Activated effector memory CD4-positive, alpha-beta T cell treated with anti-CD3 and anti-CD28 coated beads, Interleukin-2, amount 50 U/mL, for 16 hours (primary cell): ENCODE measurements at regions not wholly inside any gene's neighbourhood (a gene's known extent, or its start where the extent isn't known, plus 50 kb on each side); places are given as distances from the start of the nearest gene placed in this dataset.
"Not testable (repeated sequence)": the region's sequence is repeated elsewhere in the genome, so short reads cannot be mapped to it uniquely, and the experiment has no call there.

ENCODE experiments used
- DNase-seq: peaks from one replicate; pipeline ENCODE4 v3.0.0-alpha.2; 2020

DNA sequence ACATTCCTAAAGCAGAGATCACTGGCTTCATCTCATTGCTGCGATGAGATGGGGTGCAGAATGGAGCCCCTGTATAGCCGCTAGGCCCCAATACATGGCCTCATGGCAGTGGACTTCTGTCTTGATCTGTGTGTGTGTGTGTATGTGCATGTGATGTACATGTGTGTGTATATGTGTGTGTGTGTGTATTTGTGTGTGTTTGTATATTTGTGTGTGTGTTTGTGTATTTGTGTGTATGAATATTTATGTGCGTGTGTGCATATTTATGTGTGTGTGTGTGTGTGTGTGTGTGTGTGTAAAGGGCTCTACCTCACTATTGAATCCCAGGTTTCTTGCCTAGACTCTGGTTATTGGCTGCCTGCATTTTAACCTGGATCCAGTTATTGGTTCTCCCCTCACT, 958.2 kb downstream of the GRID1 start:
- no peak for DNase-seq

DNA sequence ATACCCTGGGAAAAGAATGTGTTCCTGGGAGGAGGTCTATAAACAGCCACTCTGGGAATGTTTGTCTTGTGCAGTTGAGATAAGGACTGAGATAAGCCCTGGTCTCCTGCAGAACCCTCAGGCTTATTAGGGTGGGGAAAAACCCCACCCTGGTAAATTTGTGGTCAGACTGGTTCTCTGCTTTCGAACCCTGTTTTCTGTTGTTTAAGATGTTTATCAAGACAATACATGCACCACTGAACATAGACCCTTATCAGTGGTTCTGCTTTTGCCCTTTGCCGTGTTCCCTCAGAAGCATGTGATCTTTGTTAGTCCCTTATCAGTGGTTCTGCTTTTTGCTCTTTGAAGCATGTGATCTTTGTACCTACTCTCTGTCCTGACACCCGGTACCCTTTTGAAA, 956.0 kb downstream of the GRID1 start:
- DNase-seq = not testable (repeated sequence)

GRCh38 chr10:85413570-85413969, 953.0 kb downstream of the GRID1 start:
- no peak for DNase-seq

DNA sequence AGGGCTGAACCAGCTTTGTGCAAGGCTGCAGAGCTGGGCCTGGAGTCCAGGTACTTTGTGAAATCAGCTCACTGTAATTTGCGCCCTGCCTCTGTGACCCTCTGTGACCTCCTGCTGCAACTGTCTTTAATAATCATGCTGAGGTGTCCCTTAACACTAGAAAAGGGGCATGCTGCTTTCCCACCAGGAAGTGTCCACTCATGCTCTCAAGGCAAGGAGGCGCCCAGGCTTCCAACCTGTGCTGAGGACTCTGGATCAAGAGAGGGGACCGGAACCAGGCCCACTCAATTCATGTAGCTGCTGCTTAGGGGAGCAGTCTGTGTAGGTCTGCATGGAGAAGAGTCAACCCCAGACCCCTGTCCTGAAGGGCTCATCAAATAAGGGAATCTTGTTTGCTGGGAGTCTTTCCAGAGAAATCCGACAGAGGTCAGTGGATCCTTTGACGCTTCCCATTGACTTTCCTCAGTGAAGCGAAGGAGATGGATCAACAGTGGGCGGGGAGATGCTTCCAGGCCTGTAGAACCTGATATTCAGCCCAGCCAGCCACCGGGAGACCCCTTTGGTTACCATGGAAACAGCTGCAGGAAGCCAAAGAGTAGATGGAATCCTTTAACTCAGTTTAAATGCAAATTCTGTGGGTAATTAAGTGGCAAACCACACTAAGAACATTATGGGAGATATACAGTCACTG, 945.9 kb downstream of the GRID1 start:
- no peak for DNase-seq

- DNase-seq = no peak
These were observed 945.2 kb downstream of the GRID1 start for GRCh38 chr10:85421421-85421820.

DNA sequence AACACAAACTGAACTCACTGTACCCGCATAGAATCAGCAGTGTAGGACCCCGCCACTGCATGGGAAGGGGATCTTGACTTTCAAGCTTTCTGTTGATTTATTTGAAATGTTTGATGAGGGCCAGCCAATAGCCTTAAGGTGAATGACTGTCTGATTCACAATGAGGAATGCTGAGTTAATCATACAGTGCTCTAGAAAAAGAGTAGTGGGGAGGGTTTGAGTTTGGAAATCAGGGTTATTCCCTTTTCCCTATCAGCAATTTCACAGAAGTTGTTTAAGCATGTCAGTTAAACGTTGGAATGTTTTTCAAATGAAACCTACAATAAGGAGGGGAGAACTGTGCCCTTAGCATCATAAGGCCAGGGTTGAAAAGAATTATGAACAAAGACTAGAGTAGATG, 937.5 kb downstream of the GRID1 start:
- DNase-seq = no peak

GRCh38 chr10:85430991-85431390, 935.6 kb downstream of the GRID1 start:
- DNase-seq = no peak

GRCh38 chr10:85433248-85433647, 933.3 kb downstream of the GRID1 start:
- no peak for DNase-seq

DNA sequence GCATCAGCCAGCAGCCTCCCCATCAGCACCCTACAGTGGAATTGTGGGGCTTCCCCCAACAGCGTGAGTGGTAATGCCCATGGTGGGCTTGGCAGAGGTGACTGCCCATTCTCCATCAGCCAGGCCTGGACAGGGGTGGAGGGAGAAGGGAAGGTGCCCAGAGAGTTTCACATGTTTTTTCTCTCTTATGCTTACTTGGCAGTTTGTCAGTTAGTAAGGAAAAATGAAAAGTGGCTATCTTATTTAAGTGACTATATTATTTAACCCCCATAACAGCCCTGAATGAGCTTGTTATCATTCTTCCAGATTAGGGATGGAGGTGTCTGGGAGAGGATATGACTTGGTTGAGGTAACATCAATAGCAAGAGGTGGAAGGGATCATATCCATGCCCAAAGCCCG, 921.7 kb downstream of the GRID1 start:
- no peak for DNase-seq

DNA sequence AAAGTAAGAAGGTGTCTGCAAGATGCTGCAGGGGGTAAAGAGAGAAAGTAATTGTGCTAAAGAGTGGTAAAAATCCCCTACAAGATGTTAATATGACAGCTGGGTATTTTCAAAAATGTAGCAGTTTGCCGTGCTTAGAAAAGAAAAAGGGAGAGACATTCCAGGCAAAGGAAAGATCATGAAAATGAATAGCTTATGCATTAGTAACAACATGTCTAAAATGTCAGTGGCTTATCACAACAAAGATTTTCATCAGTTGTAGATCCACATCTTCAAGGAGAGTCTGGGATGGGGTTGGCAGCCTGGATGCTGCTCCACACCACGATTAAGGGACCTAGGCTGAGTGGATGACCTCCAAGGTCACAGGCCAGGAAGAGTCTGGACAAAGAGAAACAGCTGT, 920.9 kb downstream of the GRID1 start:
- DNase-seq = no peak

GRCh38 chr10:85446827-85447226, 919.8 kb downstream of the GRID1 start:
- DNase-seq = no peak

- no peak for DNase-seq
These were observed 918.9 kb downstream of the GRID1 start for GRCh38 chr10:85447690-85448089.

- no peak for DNase-seq
These were observed 917.9 kb downstream of the GRID1 start for GRCh38 chr10:85448716-85449115.

DNA sequence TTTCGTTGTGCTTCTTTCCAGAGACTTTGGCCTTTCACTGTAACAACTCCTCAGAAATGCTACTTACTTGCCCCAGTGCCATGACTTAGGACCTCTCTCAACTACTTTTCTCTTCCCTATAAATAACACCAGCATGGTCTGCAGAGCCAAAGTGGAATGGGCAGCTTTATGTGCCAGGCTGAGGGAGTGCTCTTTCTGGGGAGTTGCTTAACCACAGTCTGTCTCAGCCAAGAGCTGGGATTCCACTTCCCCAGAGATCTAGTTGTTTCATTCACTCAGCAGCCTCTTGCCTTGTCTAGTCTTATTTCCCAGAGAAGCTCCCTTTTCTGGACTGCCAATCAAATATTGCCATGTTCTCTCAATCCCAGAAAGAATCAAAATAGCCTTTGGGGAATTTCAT, 912.2 kb downstream of the GRID1 start:
- DNase-seq = no peak

- DNase-seq = no peak
These were observed 909.4 kb downstream of the GRID1 start for GRCh38 chr10:85457191-85457590.

- no peak for DNase-seq
These were observed 908.3 kb downstream of the GRID1 start for GRCh38 chr10:85458324-85458723.

- no peak for DNase-seq
These were observed 906.7 kb downstream of the GRID1 start for GRCh38 chr10:85459906-85460305.

DNA sequence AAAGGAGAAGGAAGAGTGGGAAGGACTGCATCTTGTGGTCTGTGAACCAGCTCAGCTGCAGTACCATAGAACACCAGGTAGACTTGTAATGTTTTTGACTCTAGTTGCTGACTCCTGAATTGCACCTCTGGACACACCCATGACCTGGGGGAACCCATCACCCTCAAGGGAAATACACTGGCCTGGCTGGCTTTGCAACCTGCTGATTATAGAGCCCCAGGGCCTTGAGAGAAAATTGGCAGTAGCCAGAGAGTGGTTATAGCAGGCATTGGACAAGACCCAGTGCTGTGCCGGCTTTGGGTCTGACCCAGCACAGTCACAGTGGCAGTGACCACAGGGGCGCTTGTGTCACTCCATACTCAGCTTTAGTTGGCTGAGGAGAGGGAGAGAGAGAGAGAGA, 902.3 kb downstream of the GRID1 start:
- no peak for DNase-seq

- DNase-seq = no peak
These were observed 888.6 kb downstream of the GRID1 start for GRCh38 chr10:85477979-85478378.

DNA sequence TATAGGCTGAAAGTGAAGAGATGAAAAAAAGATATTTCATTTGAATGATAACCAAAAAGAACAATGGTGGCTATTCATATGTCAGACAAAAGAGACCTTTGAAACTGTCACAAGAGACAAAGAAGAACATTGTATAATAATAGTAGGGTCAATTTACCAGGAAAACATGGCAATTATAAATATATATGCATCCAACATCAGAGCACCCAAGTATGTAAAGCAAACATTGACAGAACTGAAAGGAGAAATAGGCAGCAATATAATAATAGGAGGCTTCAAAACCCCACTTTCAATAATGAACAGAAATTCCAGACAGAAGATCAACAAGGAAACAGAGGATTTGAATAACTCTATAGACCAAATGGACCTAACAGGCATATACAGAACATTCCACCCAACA, 876.2 kb downstream of the GRID1 start:
- DNase-seq = no peak

DNA sequence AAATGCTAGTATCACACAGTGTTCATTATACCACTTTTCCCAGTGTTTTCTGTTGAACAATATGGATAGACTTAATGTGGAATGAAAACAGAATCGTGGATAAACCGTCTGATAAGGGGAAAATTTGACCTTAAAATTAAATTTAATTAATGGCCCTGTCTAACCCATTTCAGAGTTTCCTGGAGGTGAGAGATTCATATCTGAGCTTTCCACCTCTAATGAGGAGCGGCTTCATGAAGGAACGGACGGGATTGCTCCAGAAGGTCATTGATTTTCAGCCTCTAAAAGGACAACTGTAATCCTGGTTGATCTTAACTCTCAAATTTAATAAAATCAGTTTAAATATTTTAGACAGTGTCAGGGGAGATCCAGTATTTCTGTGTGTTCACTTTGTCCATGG, 874.9 kb downstream of the GRID1 start:
- DNase-seq = no peak

- no peak for DNase-seq
These were observed 873.9 kb downstream of the GRID1 start for GRCh38 chr10:85492684-85493083.

DNA sequence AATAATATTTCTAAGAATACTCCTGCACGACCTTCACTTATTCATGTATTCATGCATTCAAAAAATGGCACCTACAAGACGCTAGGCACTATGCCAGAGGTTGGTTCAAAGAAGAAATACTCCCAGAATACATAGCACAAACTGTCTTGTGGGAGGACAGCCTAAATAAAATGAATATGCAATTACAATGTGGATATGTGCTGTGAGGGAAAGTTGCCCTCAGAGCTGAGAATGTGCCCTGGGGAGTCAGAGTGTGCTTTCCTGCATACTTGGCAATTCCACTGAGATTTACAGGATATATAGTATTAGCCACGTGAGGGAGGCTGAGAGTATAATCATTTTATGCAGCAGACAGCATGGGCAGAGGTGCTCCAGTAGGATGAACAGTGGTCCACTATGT, 872.9 kb downstream of the GRID1 start:
- DNase-seq = no peak

DNA sequence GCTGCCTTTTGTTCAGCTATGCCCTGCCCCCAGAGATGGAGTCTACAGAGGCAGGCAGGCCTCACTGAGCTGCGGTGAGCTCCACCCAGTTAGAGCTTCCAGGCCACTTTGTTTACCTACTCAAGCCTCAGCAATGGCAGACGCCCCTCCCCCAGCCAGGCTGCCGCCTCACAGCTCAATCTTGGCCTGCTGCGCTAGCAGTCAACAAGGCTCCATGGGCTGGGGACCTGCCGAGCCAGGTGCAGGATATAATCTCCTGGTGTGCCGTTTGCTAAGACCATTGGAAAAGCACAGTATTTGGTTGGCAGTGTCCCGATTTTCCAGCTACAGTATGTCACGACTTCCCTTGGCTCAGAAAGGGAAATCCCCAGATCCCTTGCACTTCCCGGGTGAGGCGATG, 862.0 kb downstream of the GRID1 start:
- DNase-seq = not testable (repeated sequence)

GRCh38 chr10:85508159-85508558, 858.4 kb downstream of the GRID1 start:
- no peak for DNase-seq

GRCh38 chr10:85510682-85511081, 855.9 kb downstream of the GRID1 start:
- DNase-seq = no peak
